ENCODE measurements at regions not wholly inside any gene's neighbourhood (a gene's known extent, or its start where the extent isn't known, plus 50 kb on each side); places are given as distances from the start of the nearest gene placed in this dataset.
"Not testable (repeated sequence)": the region's sequence is repeated elsewhere in the genome, so short reads cannot be mapped to it uniquely, and the experiment has no call there.

- H3K4me1 Mint-ChIP-seq (ENCODE audit: low read depth): no peaks in the 10 kb centered on the region
- H3K36me3 Mint-ChIP-seq (ENCODE audit: low read depth): no peaks in the 10 kb centered on the region
- ChIA-PET CTCF (interaction anchor here (0.6 kb wide), 1 partner anchor 356 kb away, joined by 3 read pairs; no protein-coding TSS in a partner anchor), POLR2A (no interaction called here)
- peaks cover 30% of the 10 kb centered on the region for H3K27me3 Mint-ChIP-seq
- ATAC-seq (no peak), DNase-seq (no peak)
- TF ChIP-seq, protein P1, sequence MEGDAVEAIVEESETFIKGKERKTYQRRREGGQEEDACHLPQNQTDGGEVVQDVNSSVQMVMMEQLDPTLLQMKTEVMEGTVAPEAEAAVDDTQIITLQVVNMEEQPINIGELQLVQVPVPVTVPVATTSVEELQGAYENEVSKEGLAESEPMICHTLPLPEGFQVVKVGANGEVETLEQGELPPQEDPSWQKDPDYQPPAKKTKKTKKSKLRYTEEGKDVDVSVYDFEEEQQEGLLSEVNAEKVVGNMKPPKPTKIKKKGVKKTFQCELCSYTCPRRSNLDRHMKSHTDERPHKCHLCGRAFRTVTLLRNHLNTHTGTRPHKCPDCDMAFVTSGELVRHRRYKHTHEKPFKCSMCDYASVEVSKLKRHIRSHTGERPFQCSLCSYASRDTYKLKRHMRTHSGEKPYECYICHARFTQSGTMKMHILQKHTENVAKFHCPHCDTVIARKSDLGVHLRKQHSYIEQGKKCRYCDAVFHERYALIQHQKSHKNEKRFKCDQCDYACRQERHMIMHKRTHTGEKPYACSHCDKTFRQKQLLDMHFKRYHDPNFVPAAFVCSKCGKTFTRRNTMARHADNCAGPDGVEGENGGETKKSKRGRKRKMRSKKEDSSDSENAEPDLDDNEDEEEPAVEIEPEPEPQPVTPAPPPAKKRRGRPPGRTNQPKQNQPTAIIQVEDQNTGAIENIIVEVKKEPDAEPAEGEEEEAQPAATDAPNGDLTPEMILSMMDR (IDR thresholded peaks at IDR 0.05): no peak
- peaks cover 3% of the 10 kb centered on the region for H3K9me3 Mint-ChIP-seq
- intact Hi-C loops (cut with micrococcal nuclease): no loop called here
- H3K4me3 Mint-ChIP-seq: no peak overlapping the region
- no peak overlapping the region for H3K27ac Mint-ChIP-seq
These were observed 106.9 kb upstream of the NR5A2 start for GRCh38 chr1:199920635-199921034.

- H3K4me1 Mint-ChIP-seq (ENCODE audit: low read depth): peaks cover 9% of the 10 kb centered on the region
- no peak for ATAC-seq
- H3K36me3 Mint-ChIP-seq (ENCODE audit: low read depth): no peaks in the 10 kb centered on the region
- TF ChIP-seq, protein P1 (IDR thresholded peaks at IDR 0.05): no peak
- no peak overlapping the region for H3K27ac Mint-ChIP-seq
- POLR2A ChIA-PET: no interaction called here
- CTCF ChIA-PET: no interaction called here
- intact Hi-C loops (cut with micrococcal nuclease): no loop called here
- H3K4me3 Mint-ChIP-seq: no peak overlapping the region
- no peaks in the 10 kb centered on the region for H3K9me3 Mint-ChIP-seq
- H3K27me3 Mint-ChIP-seq: peaks cover 8% of the 10 kb centered on the region
- DNase-seq: no peak
These were observed 98.0 kb upstream of the NR5A2 start for GRCh38 chr1:199929556-199929955.

- DNase-seq; H3K4me3 Mint-ChIP-seq; H3K9me3 Mint-ChIP-seq; intact Hi-C loops (cut with micrococcal nuclease); H3K4me1 Mint-ChIP-seq (ENCODE audit: low read depth); H3K27ac Mint-ChIP-seq; ATAC-seq; H3K36me3 Mint-ChIP-seq (ENCODE audit: low read depth); CTCF ChIA-PET; POLR2A ChIA-PET: not testable (repeated sequence)
- H3K27me3 Mint-ChIP-seq: peaks cover 10% of the 10 kb centered on the region
These were observed 97.4 kb upstream of the NR5A2 start for GRCh38 chr1:199930067-199930466.

DNA sequence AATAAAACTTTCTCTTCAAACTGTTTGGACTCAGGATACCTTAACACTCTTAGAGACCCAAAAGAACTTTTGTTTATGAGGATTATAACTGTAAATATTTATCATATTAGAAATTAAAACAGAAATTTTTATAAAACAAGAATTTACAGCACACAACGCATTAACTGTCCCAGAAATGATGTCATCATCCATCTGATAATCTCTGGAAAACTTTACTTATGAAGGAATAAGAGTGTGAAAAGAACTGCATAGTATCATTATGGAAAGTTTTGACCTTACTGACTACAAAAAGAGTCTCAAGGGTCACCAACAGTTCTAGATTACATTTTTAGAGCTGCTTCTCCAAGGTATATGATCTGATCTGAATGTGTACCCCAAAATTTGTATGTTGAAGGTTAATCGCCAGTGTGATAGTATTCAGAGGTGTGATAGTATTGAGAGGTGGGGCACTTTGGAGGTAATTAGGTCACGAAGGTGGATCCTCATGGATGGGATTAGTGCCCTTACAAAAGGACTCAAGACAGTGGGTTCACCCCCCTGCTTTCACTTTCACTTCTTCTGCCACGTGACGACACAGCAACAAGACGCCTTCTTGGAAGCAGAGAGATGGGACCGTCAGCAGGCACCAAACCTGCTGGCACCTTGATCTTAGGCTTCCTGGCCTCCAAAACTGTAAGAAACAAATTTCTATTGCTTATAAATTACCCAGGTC, 95.7 kb upstream of the NR5A2 start:
- peak; percentile 38 for DNase-seq
- ChIA-PET POLR2A (no interaction called here), CTCF (no interaction called here)
- H3K27ac Mint-ChIP-seq: no peak overlapping the region
- no peak for ATAC-seq
- H3K4me1 Mint-ChIP-seq (ENCODE audit: low read depth): peaks cover 9% of the 10 kb centered on the region
- peaks cover 20% of the 10 kb centered on the region for H3K27me3 Mint-ChIP-seq
- TF ChIP-seq, protein P1 (IDR thresholded peaks at IDR 0.05): no peak
- intact Hi-C loops (cut with micrococcal nuclease): no loop called here
- no peak overlapping the region for H3K4me3 Mint-ChIP-seq
- H3K36me3 Mint-ChIP-seq (ENCODE audit: low read depth): no peaks in the 10 kb centered on the region
- no peaks in the 10 kb centered on the region for H3K9me3 Mint-ChIP-seq

- Mint-ChIP-seq H3K36me3 (ENCODE audit: low read depth) (no peaks in the 10 kb centered on the region), H3K27me3 (peaks cover 22% of the 10 kb centered on the region), H3K9me3 (no peaks in the 10 kb centered on the region), H3K4me1 (ENCODE audit: low read depth) (peaks cover 9% of the 10 kb centered on the region), H3K4me3 (no peak overlapping the region), H3K27ac (no peak overlapping the region)
- TF ChIP-seq, protein P1 (IDR thresholded peaks at IDR 0.05): no peak
- ChIA-PET CTCF (no interaction called here), POLR2A (no interaction called here)
- ATAC-seq (no peak), DNase-seq (no peak)
- intact Hi-C loops (cut with micrococcal nuclease): no loop called here
These were observed 95.0 kb upstream of the NR5A2 start for GRCh38 chr1:199932462-199932861.

All from activated CD8-positive, alpha-beta T cell treated with anti-CD3 and anti-CD28 coated beads for 36 hours (primary cell).